SK-N-MC (cell line): ENCODE measurements at regions not wholly inside any gene's neighbourhood (a gene's known extent, or its start where the extent isn't known, plus 50 kb on each side); places are given as distances from the start of the nearest gene placed in this dataset.

ENCODE experiments used
- DNase-seq: peaks from one replicate; pipeline ENCODE4 v3.0.0-alpha.2; 2011; ENCODE audit warnings: low read depth, low spot score
- H3K27ac ChIP-seq: fragments of 200-600 bp; sonication (generic); 2 replicates; pipeline ENCODE4 v1.5.1; 2016; ENCODE audit warnings: mixed run types
- H3K36me3 ChIP-seq: fragments of 200-600 bp; sonication (generic); 2 replicates; pipeline ENCODE4 v1.6.1; 2017; ENCODE audit warnings: antibody characterized with exemption, low read length, mixed read lengths; ENCODE audit not compliant: insufficient read depth
- H3K4me3 ChIP-seq: fragments of 200-600 bp; sonication (generic); 2 replicates; pipeline ENCODE4 v1.5.1; 2016
- H3K9ac ChIP-seq: fragments of 200-600 bp; sonication (generic); 2 replicates; pipeline ENCODE4 v1.8.0; 2017; ENCODE audit warnings: mixed run types, mixed read lengths; ENCODE audit not compliant: insufficient read length
- H3K9me3 ChIP-seq: fragments of 200-600 bp; sonication (generic); 2 replicates; pipeline ENCODE4 v1.6.1; 2017; ENCODE audit warnings: low read depth, mild to moderate bottlenecking, antibody characterized with exemption, low read length, moderate library complexity, mixed read lengths
- EZH2 ChIP-seq: fragments of 200-600 bp; sonication (generic); IDR thresholded peaks from one replicate; pipeline ENCODE4 v1.6.1; 2017; ENCODE audit warnings: antibody characterized with exemption
- FOXP2 ChIP-seq: optimal IDR thresholded peaks from 2 replicates; pipeline ENCODE3; 2011; ENCODE audit warnings: mild to moderate bottlenecking, moderate library complexity; ENCODE audit not compliant: insufficient read depth; ENCODE audit errors: extremely low read length, control extremely low read depth
- POLR2AphosphoS5 ChIP-seq: IDR thresholded peaks from 2 replicates; pipeline ENCODE4 v1.6.1; 2012; ENCODE audit warnings: mild to moderate bottlenecking, low read depth, low read length, borderline replicate concordance

GRCh38 chr3:66106788-66107187 is 68.1 kb upstream of the MAGI1 start:
- no peak overlapping the region for H3K27ac ChIP-seq
- no peaks in the 10 kb centered on the region for H3K36me3 ChIP-seq
- H3K9me3 ChIP-seq, result no peaks in the 10 kb centered on the region
- no peak overlapping the region for H3K4me3 ChIP-seq
- TF ChIP-seq FOXP2 (no peak), EZH2 (no peak), POLR2AphosphoS5 (no peak)
- H3K9ac ChIP-seq, result no peak overlapping the region
- DNase-seq, result no peak

GRCh38 chr3:66104535-66104934 is 65.8 kb upstream of the MAGI1 start:
- no peak for DNase-seq
- Histone ChIP-seq H3K36me3 (no peaks in the 10 kb centered on the region), H3K27ac (no peak overlapping the region), H3K9me3 (no peaks in the 10 kb centered on the region), H3K4me3 (no peak overlapping the region), H3K9ac (no peak overlapping the region)
- TF ChIP-seq EZH2, result no peak
- TF ChIP-seq FOXP2, result no peak
- no peak for TF ChIP-seq POLR2AphosphoS5

GRCh38 chr3:66103729-66104128 is 65.0 kb upstream of the MAGI1 start:
- Histone ChIP-seq H3K36me3 (no peaks in the 10 kb centered on the region), H3K27ac (no peak overlapping the region), H3K4me3 (no peak overlapping the region), H3K9me3 (no peaks in the 10 kb centered on the region), H3K9ac (no peak overlapping the region)
- no peak for DNase-seq
- no peak for TF ChIP-seq FOXP2
- no peak for TF ChIP-seq EZH2
- no peak for TF ChIP-seq POLR2AphosphoS5

GRCh38 chr3:66101901-66102300 is 63.2 kb upstream of the MAGI1 start:
- no peak overlapping the region for H3K9ac ChIP-seq
- DNase-seq, result no peak
- H3K27ac ChIP-seq, result no peak overlapping the region
- no peak overlapping the region for H3K4me3 ChIP-seq
- TF ChIP-seq EZH2 (no peak), FOXP2 (no peak), POLR2AphosphoS5 (no peak)
- H3K36me3 ChIP-seq, result no peaks in the 10 kb centered on the region
- H3K9me3 ChIP-seq, result no peaks in the 10 kb centered on the region

GRCh38 chr3:66099541-66100065 is 60.9 kb upstream of the MAGI1 start:
- Histone ChIP-seq H3K4me3 (no peak overlapping the region), H3K9me3 (no peaks in the 10 kb centered on the region), H3K9ac (no peak overlapping the region), H3K27ac (no peak overlapping the region), H3K36me3 (no peaks in the 10 kb centered on the region)
- TF ChIP-seq EZH2 (no peak), POLR2AphosphoS5 (no peak), FOXP2 (no peak)
- no peak for DNase-seq

- H3K4me3 ChIP-seq, result no peak overlapping the region
- H3K9ac ChIP-seq, result no peak overlapping the region
- no peaks in the 10 kb centered on the region for H3K36me3 ChIP-seq
- no peaks in the 10 kb centered on the region for H3K9me3 ChIP-seq
- TF ChIP-seq FOXP2 (no peak), EZH2 (no peak), POLR2AphosphoS5 (no peak)
- DNase-seq, result no peak
- H3K27ac ChIP-seq, result no peak overlapping the region
Observed at GRCh38 chr3:66098436-66098835, 59.7 kb upstream of the MAGI1 start.

GRCh38 chr3:66097647-66098046 is 58.9 kb upstream of the MAGI1 start:
- Histone ChIP-seq H3K36me3 (no peaks in the 10 kb centered on the region), H3K27ac (no peak overlapping the region), H3K9me3 (no peaks in the 10 kb centered on the region), H3K9ac (no peak overlapping the region), H3K4me3 (no peak overlapping the region)
- DNase-seq, result no peak
- TF ChIP-seq EZH2 (no peak), POLR2AphosphoS5 (no peak), FOXP2 (no peak)

GRCh38 chr3:66095295-66096001 is 56.7 kb upstream of the MAGI1 start:
- no peak overlapping the region for H3K9ac ChIP-seq
- TF ChIP-seq POLR2AphosphoS5, result no peak
- TF ChIP-seq EZH2, result no peak
- no peak for TF ChIP-seq FOXP2
- H3K36me3 ChIP-seq, result no peaks in the 10 kb centered on the region
- no peak overlapping the region for H3K4me3 ChIP-seq
- no peak for DNase-seq
- no peaks in the 10 kb centered on the region for H3K9me3 ChIP-seq
- H3K27ac ChIP-seq, result no peak overlapping the region

- Histone ChIP-seq H3K4me3 (no peak overlapping the region), H3K9me3 (no peaks in the 10 kb centered on the region), H3K36me3 (no peaks in the 10 kb centered on the region), H3K9ac (no peak overlapping the region), H3K27ac (no peak overlapping the region)
- no peak for DNase-seq
- TF ChIP-seq POLR2AphosphoS5 (no peak), FOXP2 (no peak), EZH2 (no peak)
Observed at GRCh38 chr3:66093981-66094380, 55.3 kb upstream of the MAGI1 start.
